ENCODE measurements at regions not wholly inside any gene's neighbourhood (a gene's known extent, or its start where the extent isn't known, plus 50 kb on each side); places are given as distances from the start of the nearest gene placed in this dataset.

GRCh38 chr13:81686877-81687276 lies 1346.0 kb upstream of the SPRY2 start:
- TF ChIP-seq CTCF (conservative IDR thresholded peaks at IDR 0.05; ENCODE audit: control insufficient read depth, insufficient read depth, low read depth, low read length) = no peak
- no peak overlapping the region for H3K4me3 ChIP-seq (ENCODE audit: control insufficient read depth, low read depth, low read length)
- no peak for DNase-seq (ENCODE audit: low read depth)

- no peak for TF ChIP-seq CTCF (conservative IDR thresholded peaks at IDR 0.05; ENCODE audit: control insufficient read depth, insufficient read depth, low read depth, low read length)
- no peak overlapping the region for H3K4me3 ChIP-seq (ENCODE audit: control insufficient read depth, low read depth, low read length)
- no peak for DNase-seq (ENCODE audit: low read depth)
These were observed 1342.6 kb upstream of the SPRY2 start for GRCh38 chr13:81683521-81683920.

- no peak for DNase-seq (ENCODE audit: low read depth)
- H3K4me3 ChIP-seq (ENCODE audit: control insufficient read depth, low read depth, low read length) = no peak overlapping the region
- TF ChIP-seq CTCF (conservative IDR thresholded peaks at IDR 0.05; ENCODE audit: control insufficient read depth, insufficient read depth, low read depth, low read length) = no peak
These were observed 1341.2 kb upstream of the SPRY2 start for GRCh38 chr13:81682081-81682630.

- H3K4me3 ChIP-seq (ENCODE audit: control insufficient read depth, low read depth, low read length) = no peak overlapping the region
- TF ChIP-seq CTCF (conservative IDR thresholded peaks at IDR 0.05; ENCODE audit: control insufficient read depth, insufficient read depth, low read depth, low read length) = no peak
- DNase-seq (ENCODE audit: low read depth) = no peak
These were observed 1336.9 kb upstream of the SPRY2 start for GRCh38 chr13:81677857-81678256.

GRCh38 chr13:81676008-81676407 lies 1335.1 kb upstream of the SPRY2 start:
- TF ChIP-seq CTCF (conservative IDR thresholded peaks at IDR 0.05; ENCODE audit: control insufficient read depth, insufficient read depth, low read depth, low read length) = no peak
- no peak overlapping the region for H3K4me3 ChIP-seq (ENCODE audit: control insufficient read depth, low read depth, low read length)
- DNase-seq (ENCODE audit: low read depth) = no peak

- TF ChIP-seq CTCF (conservative IDR thresholded peaks at IDR 0.05; ENCODE audit: control insufficient read depth, insufficient read depth, low read depth, low read length) = no peak
- no peak for DNase-seq (ENCODE audit: low read depth)
- no peak overlapping the region for H3K4me3 ChIP-seq (ENCODE audit: control insufficient read depth, low read depth, low read length)
These were observed 1330.1 kb upstream of the SPRY2 start for GRCh38 chr13:81671064-81671463.

GRCh38 chr13:81670048-81670447 lies 1329.1 kb upstream of the SPRY2 start:
- DNase-seq (ENCODE audit: low read depth) = no peak
- TF ChIP-seq CTCF (conservative IDR thresholded peaks at IDR 0.05; ENCODE audit: control insufficient read depth, insufficient read depth, low read depth, low read length) = no peak
- H3K4me3 ChIP-seq (ENCODE audit: control insufficient read depth, low read depth, low read length) = no peak overlapping the region

Measured in fibroblast of mammary gland (primary cell).